T-helper 9 cell (primary cell): ENCODE measurements at regions not wholly inside any gene's neighbourhood (a gene's known extent, or its start where the extent isn't known, plus 50 kb on each side); places are given as distances from the start of the nearest gene placed in this dataset.

ENCODE experiments used
- DNase-seq: peaks from one replicate; pipeline ENCODE4 v3.0.0-alpha.2; 2020

- no peak for DNase-seq
Observed at GRCh38 chr11:19513253-19513652, 199.4 kb upstream of the NAV2 start.

- no peak for DNase-seq
Observed at GRCh38 chr11:19512618-19513017, 200.0 kb upstream of the NAV2 start.

DNA sequence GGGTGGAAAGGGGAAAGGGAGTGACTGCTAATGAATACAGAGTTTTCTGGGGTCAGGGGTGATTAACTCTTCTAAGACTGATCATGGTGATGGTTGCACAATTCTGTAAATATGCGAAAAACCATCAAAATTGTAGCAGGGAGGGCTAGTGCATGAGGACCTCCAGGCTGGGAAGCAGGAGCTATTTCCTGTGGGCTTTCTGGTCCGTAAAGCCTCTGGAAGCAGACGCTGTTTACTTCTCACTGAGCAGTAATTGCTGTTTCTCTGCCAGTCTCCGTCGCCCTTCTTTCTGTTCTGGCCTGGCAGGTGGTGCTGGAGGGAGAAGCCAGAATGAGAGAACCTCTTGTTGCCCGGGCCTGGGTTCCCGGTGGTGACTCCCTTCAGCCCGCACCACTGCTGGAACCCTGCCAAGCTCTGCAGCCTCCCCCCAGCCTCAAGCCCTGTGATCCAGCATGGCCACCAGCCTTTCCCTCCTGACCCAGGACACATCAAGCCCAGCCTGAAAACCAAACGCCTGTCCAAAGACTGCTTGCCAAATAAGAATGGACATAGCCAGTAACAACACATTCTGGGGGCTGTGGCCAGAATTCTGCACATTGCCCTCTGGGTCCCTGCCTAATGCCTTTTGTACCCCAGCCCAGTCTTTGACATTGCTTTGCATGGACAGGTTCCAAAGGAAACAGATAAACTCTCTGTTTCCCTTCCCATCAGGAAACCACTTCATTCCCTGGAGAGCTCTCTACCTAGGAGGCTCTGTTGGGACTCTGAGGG, 201.0 kb upstream of the NAV2 start:
- DNase-seq, result no peak

- no peak for DNase-seq
Observed at GRCh38 chr11:19511066-19511412, 201.6 kb upstream of the NAV2 start.

DNA sequence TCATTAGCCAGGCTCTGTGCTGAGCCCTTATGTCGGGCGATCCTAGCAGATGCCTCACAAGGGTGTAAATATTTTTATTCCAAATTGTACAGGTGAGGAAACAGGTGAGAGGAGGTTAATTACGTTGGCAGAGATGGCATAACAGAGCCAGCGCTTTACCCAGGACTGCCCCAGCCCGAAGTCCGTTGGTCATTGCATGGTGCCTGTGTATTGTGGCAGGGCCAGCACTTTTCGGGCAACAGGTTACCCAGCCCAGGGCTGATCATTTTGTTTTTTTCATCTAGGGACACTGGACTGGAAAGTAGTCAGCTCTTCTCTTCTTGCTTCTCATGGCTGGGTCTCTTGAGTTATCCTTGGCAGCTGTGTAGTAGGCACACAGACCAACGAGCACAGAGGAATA, 202.2 kb upstream of the NAV2 start:
- DNase-seq, result no peak

DNA sequence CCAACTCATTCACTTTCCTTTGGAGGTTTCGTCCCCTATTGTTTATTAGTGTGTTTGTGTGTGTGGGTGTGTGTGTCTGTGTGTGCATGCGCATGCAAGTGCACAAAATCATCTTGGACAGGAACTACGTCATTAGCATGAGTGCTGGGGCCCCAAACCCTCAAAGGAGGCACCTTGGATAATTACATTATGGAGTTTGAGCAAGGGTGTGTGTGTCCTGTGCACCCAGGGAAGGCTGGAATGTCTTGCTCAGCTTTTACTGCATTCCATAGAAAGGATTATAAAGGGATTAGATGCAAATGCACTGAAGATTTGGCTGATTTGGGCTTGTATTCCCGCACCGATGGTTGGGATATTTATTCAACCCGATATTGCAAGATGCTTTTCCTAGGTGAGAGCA, 203.4 kb upstream of the NAV2 start:
- no peak for DNase-seq

DNA sequence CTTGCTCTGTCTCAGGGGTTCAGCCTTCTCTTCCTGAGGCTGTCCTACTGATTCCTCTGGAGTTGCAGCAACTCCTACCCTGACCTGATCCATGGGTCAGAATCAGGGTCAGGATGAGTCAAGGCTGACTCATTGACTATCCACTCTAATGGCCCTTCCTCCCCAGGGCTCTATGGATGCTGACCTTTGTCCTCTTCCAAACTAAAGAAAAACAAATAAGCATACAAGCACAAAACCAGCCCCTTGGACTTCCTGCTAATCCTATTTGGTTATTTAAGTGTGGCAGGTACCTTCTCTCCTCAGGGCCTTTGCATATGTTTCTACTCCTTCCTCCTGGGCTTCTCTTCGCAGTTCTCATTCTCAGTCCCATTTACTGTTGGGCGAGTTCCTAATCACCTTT, 204.5 kb upstream of the NAV2 start:
- no peak for DNase-seq

DNA sequence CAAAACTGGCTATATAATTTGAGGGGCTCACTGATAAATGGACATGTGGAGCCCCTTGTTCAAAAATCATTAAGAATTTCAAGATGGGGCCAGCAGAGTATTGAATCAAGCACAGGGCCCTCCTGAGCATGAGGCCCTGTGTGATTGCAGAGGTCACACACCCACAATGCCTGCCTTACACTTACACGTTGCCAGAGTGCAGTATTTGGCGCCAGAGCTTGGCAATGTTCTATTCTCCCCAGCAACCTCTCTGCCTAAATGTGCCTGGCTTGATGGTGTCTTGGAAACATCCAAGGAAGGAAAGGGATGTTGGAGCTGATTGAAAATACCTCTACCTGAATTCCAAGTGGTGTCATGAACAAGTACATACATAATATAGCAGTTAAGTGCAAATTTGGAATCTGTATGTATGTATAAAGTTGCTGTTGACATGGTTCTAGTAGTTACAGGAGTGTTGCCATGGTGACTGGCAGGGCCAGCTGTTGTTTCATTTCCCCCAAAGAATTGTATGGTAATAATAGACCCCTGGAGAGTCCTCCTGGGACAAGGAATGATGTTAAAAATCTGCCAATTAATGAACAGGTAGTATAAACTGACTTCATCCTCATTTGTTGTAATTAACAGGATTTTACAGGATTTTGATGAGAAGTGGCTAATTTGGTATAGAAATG, 205.7 kb upstream of the NAV2 start:
- no peak for DNase-seq

GRCh38 chr11:19502691-19503253, 209.9 kb upstream of the NAV2 start:
- DNase-seq, result no peak

GRCh38 chr11:19501631-19502030, 211.0 kb upstream of the NAV2 start:
- DNase-seq, result no peak

DNA sequence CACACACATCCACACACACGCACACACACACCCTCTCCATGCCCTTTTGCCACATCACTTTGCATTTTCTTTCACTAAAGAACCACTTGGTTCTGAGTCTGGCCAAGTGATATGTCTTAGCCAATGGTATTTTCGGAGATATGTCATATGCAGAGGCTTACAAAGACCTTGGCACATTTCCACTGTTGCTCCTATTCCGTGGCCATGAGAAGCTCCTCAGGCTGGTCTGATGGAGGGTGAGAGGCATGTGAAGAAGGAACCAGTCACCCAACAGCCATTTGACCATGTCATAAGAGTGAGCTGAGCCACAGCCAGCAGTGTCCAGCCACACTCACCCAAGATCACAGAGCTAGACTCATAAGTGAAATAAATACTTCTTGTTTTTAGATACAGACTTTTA, 212.6 kb upstream of the NAV2 start:
- DNase-seq, result no peak

DNA sequence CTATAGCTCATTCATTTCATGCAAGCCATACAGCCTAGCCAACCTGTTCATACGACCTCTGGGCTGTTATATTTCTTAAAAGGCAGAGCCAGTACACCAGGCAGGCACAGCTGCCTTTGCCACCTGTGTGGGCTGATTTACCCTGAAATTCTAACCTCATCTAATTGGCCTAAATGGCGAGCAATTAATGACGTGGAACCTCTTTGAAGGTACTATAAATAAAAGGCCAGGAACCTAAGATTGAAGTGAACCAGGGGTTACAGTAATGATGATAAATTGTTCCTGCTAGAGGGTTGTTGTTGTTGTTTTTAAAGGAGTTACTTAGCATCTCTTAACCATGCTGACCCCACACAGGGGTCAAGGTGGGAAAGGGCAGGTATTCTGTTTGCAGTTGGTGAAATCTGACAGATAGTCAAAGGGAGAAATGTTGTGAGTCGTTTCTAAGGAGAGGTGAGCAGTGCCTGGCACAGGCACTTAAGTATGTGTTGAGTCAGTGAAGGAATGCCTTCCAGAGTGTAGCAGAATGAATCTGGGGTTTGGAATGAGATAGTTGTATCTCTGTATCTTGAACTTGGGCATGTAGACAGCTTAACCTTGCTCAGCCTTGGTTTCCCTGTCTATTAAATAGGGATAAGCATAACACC, 213.5 kb upstream of the NAV2 start:
- no peak for DNase-seq

DNA sequence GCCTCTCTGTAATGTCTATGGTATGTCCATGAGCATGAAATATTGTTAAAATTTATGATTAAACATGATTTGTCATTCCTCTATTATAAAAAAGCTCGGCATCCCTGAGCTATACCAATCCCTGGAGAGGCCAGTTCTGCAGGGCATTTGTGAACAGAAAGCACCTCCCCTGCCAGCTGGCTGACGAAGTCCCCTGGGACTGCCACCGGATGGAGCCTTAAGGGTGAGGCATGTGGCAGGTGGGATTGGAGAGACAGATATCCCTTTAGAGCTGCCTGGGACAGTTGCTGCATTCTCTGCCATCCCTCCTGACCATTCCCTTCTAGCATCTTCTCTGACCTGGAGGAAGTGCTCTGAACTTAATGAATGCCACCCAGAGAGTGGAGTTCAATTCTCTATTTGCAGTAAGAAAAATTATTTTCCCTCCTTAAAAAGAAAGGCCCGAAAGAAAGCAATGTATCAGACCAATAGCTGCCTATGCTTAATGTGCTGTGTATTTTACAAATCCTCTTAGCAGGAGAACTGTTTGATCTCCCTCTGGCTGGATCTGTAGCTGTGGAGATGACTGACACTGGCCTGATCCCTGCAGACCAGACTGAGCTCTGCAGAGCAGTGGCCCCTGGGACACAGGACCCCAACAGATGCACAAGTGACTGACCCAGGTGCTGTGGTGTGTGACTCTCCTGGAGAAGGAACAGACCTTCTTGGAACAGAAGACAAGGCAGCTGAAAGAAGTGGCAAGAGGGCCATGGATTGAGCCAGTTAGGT, 219.0 kb upstream of the NAV2 start:
- no peak for DNase-seq

DNA sequence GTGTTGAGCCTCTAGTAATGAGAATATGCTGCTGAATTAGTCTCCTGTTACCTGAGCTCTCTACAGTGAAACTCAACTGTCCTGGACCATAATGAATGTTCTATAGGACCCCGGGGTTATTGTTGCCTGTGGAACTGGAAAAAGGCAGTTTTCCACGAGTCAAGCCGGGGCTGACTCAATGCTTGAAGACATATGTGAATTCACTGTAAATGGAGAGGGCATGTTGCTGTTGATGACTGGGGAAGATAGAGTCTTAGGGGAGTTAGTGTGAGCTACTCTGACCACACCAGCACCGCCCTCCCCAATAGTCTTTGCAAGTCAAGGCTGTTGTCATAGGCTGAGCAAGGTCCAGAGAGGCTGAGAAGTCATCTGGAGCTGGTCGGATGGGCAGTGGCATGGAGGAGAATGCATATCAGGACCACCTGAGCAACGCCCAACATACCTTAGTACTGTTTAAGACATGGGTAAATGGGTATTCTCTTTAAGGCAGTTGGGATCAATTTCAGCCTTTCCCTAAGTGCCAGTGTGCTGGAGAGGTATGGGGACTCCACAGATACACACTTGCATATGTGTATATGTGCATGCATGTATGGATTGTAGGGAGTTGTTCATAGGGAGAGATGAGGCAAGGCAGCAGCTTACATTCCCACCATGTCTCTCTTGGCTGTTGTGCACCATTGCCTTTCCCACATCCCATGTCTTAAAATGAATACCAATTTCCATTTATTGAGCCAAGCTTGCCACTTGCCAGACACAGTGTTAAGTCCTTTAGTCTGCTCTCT, 230.1 kb upstream of the NAV2 start:
- no peak for DNase-seq

DNA sequence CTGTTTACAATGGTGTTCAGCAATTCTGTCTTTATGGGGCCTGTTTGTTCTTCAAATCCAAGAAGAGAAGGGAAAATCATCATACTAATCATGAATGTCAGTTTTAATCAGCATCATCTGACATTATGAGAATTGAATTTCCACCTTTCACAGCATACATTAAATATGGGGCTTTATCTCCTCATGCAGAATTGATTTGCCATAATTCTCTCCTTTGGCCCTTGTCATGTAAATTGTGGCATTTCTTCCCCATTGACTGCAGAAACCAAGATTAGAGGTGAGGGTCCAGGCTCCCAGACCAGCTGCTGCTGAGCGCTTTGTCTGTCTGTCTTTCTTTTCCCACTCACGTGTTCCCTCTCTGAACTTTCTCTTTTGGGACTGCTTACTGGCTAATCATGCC, 232.1 kb upstream of the NAV2 start:
- DNase-seq, result no peak

- DNase-seq, result no peak
Observed at GRCh38 chr11:19478891-19479290, 233.7 kb upstream of the NAV2 start.

- DNase-seq, result no peak
Observed at GRCh38 chr11:19474954-19475721, 234.4 kb upstream of the E2F8 start.

DNA sequence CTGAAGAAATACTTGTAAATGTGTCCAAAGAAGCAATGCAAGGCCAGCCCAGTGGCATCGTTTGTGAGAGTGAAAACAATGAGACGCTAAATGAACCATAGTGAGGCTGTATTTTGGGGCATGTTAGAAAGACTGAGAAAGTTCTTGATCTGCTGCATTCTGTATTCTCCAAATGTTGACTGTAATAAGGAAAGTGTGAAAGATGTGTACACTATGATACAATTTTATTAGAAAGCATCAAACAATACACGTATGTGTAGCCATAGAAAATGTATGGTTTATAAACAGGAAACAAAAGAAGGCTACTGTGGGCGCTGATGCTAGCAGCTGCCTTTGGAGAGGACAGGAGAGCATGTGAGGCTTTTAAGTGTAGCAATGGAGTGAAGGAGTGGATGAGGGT, 233.5 kb upstream of the E2F8 start:
- no peak for DNase-seq

DNA sequence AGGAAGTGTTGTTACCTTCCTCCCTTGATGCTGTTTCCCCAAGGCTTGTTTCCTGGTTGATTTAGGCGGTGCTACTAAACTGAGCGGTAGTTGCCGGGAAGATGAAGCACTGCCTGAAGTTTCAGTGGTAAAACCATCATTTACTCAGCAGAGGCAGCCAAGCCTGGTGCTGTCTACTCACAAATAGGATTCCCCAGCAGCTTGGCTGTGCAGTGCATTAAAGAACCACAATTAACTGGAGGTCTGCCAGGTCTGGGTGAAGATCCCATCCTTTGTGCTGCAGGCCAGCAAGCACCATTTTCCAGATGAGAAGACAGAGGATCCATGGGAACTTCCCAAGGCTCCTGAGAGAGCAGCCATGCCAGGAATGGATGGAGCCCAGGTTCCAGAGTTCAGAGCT, 231.9 kb upstream of the E2F8 start:
- no peak for DNase-seq

GRCh38 chr11:19467904-19468303, 227.2 kb upstream of the E2F8 start:
- no peak for DNase-seq

DNA sequence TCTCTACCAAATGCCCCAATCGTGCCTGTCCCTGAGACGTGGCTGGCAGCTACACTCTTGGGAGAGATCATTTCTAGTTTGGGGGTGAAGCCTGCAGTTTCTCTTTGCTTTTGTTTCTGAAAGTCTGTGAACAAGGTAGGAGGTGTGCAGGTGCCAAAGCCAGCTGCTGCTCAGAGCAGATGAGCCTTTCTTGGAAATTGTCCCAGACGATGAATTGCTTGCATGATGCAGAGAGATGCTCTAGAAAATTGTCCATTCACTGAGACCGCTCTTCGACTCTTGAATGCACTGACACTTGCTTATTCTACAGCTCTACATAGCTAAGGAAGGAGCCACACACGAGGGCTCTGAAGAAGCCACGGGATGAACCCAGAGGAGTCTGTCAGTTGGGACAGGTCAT, 225.6 kb upstream of the E2F8 start:
- DNase-seq, result no peak

DNA sequence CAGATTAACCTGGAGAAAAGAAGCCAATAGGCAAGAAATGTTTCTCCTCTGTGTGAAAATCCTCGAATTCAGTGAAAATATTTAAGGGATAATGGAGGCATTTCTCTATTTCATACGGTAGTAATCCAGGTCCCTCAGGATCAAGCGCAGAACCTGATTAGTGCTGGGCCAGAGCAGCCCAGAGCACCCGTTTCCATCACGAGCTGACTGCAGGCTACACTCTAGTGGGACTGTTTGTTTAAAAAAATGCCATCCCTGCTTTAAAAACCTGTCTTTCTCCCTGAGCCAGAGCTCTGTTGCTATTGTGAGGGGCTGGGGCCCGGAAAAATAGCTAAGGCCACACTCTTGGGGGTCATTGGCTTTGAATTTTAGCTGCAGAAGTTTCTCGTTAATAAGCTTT, 223.2 kb upstream of the E2F8 start:
- no peak for DNase-seq
